K562 (cell line): ENCODE measurements at regions not wholly inside any gene's neighbourhood (a gene's known extent, or its start where the extent isn't known, plus 50 kb on each side); places are given as distances from the start of the nearest gene placed in this dataset.

Experiments
- ATAC-seq: fragments of 200-7000 bp; cut with Tn5 transposase; 3 replicates; pipeline ENCODE4 v1.9.1; 2020; ENCODE audit warnings: moderate library complexity
- BruUV-seq: library from RNA; stranded (reverse); fragments of 400-500 nt; replicated peaks from 2 replicates; lab custom pipeline; 2021; lab: Mats Ljungman, UMichigan
- CTCF ChIA-PET: fragments of 300-600 bp; formaldehyde crosslinking; extraction: SDS; loops from one replicate; lab custom pipeline; 2021; ENCODE audit warnings: low intra/inter-chr PET ratio; lab: Yijun Ruan, JAX
- POLR2A ChIA-PET: fragments of 300-600, 350-650 bp; sonication (Branson Sonifier 250); formaldehyde crosslinking; extraction: SDS; loops from one replicate; lab custom pipeline; 2021; ENCODE audit warnings: antibody characterized with exemption, inconsistent platforms; lab: Yijun Ruan, JAX
- DNase-seq, 4 experiments: peaks; one replicate each; pipeline versions ENCODE4 v3.0.0 to v3.0.0-alpha.2; 2011 to 2018; ENCODE audit warnings: low spot score in 3 of 4, mixed read lengths in 3 of 4; ENCODE audit errors: extremely low read depth in 1 of 4
- FAIRE-seq: peaks from 2 replicates; lab custom pipeline; 2011; peaks lifted over from hg19 to GRCh38; lab: Jason Lieb, UNC
- H2AFZ ChIP-seq: 2 replicates; pipeline ENCODE4 v1.6.0; 2011; ENCODE audit warnings: low read depth, low read length, control low read depth, inconsistent platforms
- H3K27ac ChIP-seq: fragments of 200-600 bp; 3 replicates; pipeline ENCODE4 v1.8.0; 2011; ENCODE audit warnings: low read depth, mild to moderate bottlenecking, control low read depth, inconsistent platforms, low read length, moderate library complexity, mixed read lengths; ENCODE audit errors: extremely low read depth
- H3K27me3 ChIP-seq, 2 experiments: fragments of 300-600 bp in 1 of 2; 2 replicates in 1 of 2; 3 replicates in 1 of 2; pipeline versions ENCODE4 v1.6.0 to v1.8.0; 2011; ENCODE audit warnings: inconsistent platforms in 2 of 2, low read length in 2 of 2, mild to moderate bottlenecking in 1 of 2, mixed read lengths in 1 of 2, moderate library complexity in 1 of 2; ENCODE audit not compliant: control insufficient read depth in 2 of 2, insufficient read depth in 2 of 2
- H3K36me3 ChIP-seq: fragments of 300-600 bp; 3 replicates; pipeline ENCODE4 v1.8.0; 2011; ENCODE audit warnings: mild to moderate bottlenecking, low read length, inconsistent platforms; ENCODE audit not compliant: control insufficient read depth, insufficient read depth
- H3K4me1 ChIP-seq, 2 experiments: fragments of 200-600 bp in 1 of 2; replicated peaks in 1 of 2; 2 replicates in 1 of 2; 3 replicates in 1 of 2; pipeline versions ENCODE4 v1.5.1 to v1.8.0; 2011; ENCODE audit warnings: inconsistent platforms in 2 of 2, low read length in 2 of 2, mild to moderate bottlenecking in 1 of 2, mixed read lengths in 1 of 2, moderate library complexity in 1 of 2; ENCODE audit not compliant: control insufficient read depth in 2 of 2, insufficient read depth in 2 of 2
- H3K4me2 ChIP-seq: 2 replicates; pipeline ENCODE4 v1.6.1; 2011; ENCODE audit warnings: low read length, control low read depth, inconsistent platforms, mixed read lengths; ENCODE audit not compliant: insufficient read depth
- H3K4me3 ChIP-seq: fragments of 200-600 bp; sonication (generic), shearing (Covaris generic); 2 replicates; pipeline ENCODE4 v1.5.1; 2016; ENCODE audit warnings: control low read depth, inconsistent platforms
- H3K79me2 ChIP-seq: fragments of 200-600 bp; 3 replicates; pipeline ENCODE4 v1.8.0; 2011; ENCODE audit warnings: low read length, inconsistent platforms; ENCODE audit not compliant: control insufficient read depth, insufficient read depth
- H3K9ac ChIP-seq, 2 experiments: 2 replicates each; pipeline versions ENCODE4 v1.6.0 to v1.6.1; 2011; ENCODE audit warnings: low read depth in 2 of 2, low read length in 2 of 2, control low read depth in 1 of 2, inconsistent platforms in 1 of 2, mild to moderate bottlenecking in 1 of 2, mixed read lengths in 1 of 2; ENCODE audit not compliant: insufficient read depth in 1 of 2
- H3K9me1 ChIP-seq: one replicate; pipeline ENCODE4 v1.6.0; 2011; ENCODE audit warnings: inconsistent platforms, mild to moderate bottlenecking, low read length, moderate library complexity; ENCODE audit not compliant: control insufficient read depth, insufficient read depth
- H3K9me3 ChIP-seq: replicated peaks from 2 replicates; pipeline ENCODE4 v1.5.1; 2011; ENCODE audit warnings: low read depth, low read length, inconsistent platforms; ENCODE audit not compliant: control insufficient read depth, insufficient read depth
- H4K20me1 ChIP-seq: replicated peaks from 2 replicates; pipeline ENCODE4 v1.6.1; 2011; ENCODE audit warnings: low read length, inconsistent platforms, mixed read lengths; ENCODE audit not compliant: control insufficient read depth, insufficient read depth
- BRF1 ChIP-seq: IDR thresholded peaks from 3 replicates; pipeline ENCODE4 v1.6.1; 2011; ENCODE audit warnings: borderline replicate concordance, mild to moderate bottlenecking; ENCODE audit not compliant: insufficient read length; ENCODE audit errors: extremely low read depth
- FOXP4 ChIP-seq: sonication (generic); formaldehyde crosslinking; IDR thresholded peaks from 2 replicates; pipeline ENCODE4 v1.8.0; 2022; ENCODE audit warnings: mild to moderate bottlenecking, missing genetic modification reagents, borderline replicate concordance
- PURB ChIP-seq: sonication (generic); formaldehyde crosslinking; IDR thresholded peaks from 2 replicates; pipeline ENCODE4 v1.9.0; 2021; ENCODE audit warnings: low read depth, mild to moderate bottlenecking, missing genetic modification reagents
- SLC30A9 ChIP-seq: fragments of 250-450 bp; sonication (Bioruptor Pico); IDR thresholded peaks from 2 replicates; pipeline ENCODE4 v1.8.0; 2022; ENCODE audit warnings: mild to moderate bottlenecking, moderate library complexity
- TAF9B ChIP-seq: fragments of 450-650 bp; IDR thresholded peaks from 2 replicates; pipeline ENCODE4 v1.6.1; 2018; ENCODE audit warnings: mild to moderate bottlenecking; ENCODE audit not compliant: partially characterized antibody
- TSC22D4 ChIP-seq: fragments of 450-650 bp; IDR thresholded peaks from 2 replicates; pipeline ENCODE4 v1.6.1; 2016; ENCODE audit warnings: missing genetic modification characterization, missing biosample characterization, control low read depth
- ZBTB8A ChIP-seq: fragments of 450-650 bp; IDR thresholded peaks from 2 replicates; pipeline ENCODE4 v1.6.1; 2018; ENCODE audit warnings: mild to moderate bottlenecking, moderate library complexity; ENCODE audit not compliant: partially characterized antibody
- WGBS: fragments of 100-300 bp; shearing (Covaris generic); methylation state at CpG from one replicate; pipeline ENCODE4 v1.1.6; 2016; ENCODE audit warnings: low coverage, mixed read lengths; ENCODE audit not compliant: insufficient coverage; ENCODE audit errors: missing lambda C conversion rate; 5-methylcytosine and 5-hydroxymethylcytosine counted together
- in situ Hi-C: fragments of 300-500 bp; cut with MboI; formaldehyde crosslinking; loops from 4 replicates; pipeline ENCODE4 v1.15.0; 2018; ENCODE audit warnings: inconsistent platforms, mixed read lengths
- intact Hi-C: fragments of 100-400 bp; cut with micrococcal nuclease; formaldehyde crosslinking; loops from 2 replicates; pipeline ENCODE4 v1.14.2; 2022

GRCh38 chr1:56355422-56355821, 223.9 kb downstream of the PLPP3 start:
- no peaks in the 10 kb centered on the region for H3K79me2 ChIP-seq
- no TSS peak for BruUV-seq
- H3K27me3 ChIP-seq: no peaks in the 10 kb centered on the region
- DNase-seq: no peak
- H3K4me2 ChIP-seq: no peak overlapping the region
- no peak overlapping the region for H2AFZ ChIP-seq
- no peaks in the 10 kb centered on the region for H3K4me1 ChIP-seq
- TF ChIP-seq FOXP4 (CRISPR knock-in tag) (no peak), TAF9B (no peak), SLC30A9 (CRISPR knock-in tag) (no peak), PURB (CRISPR knock-in tag) (no peak), BRF1 (no peak), ZBTB8A (no peak), TSC22D4 (tag) (no peak)
- TF ChIP-seq, all 486 proteins: peak for 0
- Histone ChIP-seq H3K4me3 (no peak overlapping the region), H3K9ac (no peak overlapping the region), H4K20me1 (no peaks in the 10 kb centered on the region), H3K9me1 (no peaks in the 10 kb centered on the region), H3K36me3 (no peaks in the 10 kb centered on the region), H3K9me3 (no peaks in the 10 kb centered on the region), H3K27ac (no peak overlapping the region)
- CTCF ChIA-PET: no interaction called here
- FAIRE-seq (no peak), ATAC-seq (no peak)
- intact Hi-C loops (no loop called here), in situ Hi-C loops (no loop called here)
- POLR2A ChIA-PET: no interaction called here
- WGBS: 0% methylated on average over 1 of the region's 1 CpG
